ENCODE measurements at regions not wholly inside any gene's neighbourhood (a gene's known extent, or its start where the extent isn't known, plus 50 kb on each side); places are given as distances from the start of the nearest gene placed in this dataset.

DNA sequence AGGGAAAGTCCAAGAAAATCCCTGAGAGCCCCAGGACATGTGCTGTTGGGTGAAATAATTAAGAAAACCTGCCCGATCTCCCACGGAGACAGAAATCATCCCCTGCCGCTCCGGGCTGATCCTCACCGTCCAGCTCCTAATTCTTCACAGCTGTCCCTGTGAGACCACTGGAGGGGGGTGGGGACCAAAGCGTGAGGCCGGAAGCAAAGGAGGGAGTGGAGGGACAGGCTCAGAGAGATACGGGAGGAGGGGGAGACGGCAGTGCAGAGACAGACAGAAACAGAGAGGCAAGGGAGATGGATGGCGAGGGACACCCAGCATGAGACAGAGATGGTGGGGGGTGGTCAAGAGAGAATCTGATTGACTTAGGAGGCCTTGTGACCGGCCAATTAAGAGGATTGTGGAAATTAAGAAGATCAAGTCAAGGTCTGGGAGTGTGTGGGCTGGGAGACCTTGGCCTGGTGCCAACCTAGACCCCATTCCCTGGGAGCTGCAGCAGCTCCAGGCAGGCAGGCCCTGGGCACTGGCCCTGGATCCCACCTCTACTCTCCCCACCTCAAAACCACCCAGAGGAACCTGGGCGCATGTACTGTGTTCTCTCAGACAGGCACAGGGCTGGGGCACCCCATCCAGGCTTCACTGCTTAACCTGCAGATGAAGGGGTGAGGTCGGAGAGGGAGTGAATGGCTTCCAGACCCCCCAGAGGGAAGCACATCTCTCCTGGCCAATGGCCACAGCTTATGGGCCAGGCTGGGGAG is 113.2 kb upstream of the ALDH1A3 start:
- Histone ChIP-seq H3K4me1 (peaks cover 8% of the 10 kb centered on the region; the same call in 1 of the 2 replicates), H3K27me3 (peaks cover 30% of the 10 kb centered on the region; the same call in 1 of the 2 replicates), H3K4me2 (no peak overlapping the region), H3K27ac (no peak overlapping the region), H3K36me3 (no peaks in the 10 kb centered on the region), H3K9me3 (peaks cover 7% of the 10 kb centered on the region; the same call in 1 of the 2 replicates), H4K20me1 (no peaks in the 10 kb centered on the region; the same call in 1 of the 2 replicates), H3K4me3 (no peak overlapping the region), H3K9ac (no peak overlapping the region)
- no peak for TF ChIP-seq Cebpa-rat (IDR thresholded peaks at IDR 0.05)

DNA sequence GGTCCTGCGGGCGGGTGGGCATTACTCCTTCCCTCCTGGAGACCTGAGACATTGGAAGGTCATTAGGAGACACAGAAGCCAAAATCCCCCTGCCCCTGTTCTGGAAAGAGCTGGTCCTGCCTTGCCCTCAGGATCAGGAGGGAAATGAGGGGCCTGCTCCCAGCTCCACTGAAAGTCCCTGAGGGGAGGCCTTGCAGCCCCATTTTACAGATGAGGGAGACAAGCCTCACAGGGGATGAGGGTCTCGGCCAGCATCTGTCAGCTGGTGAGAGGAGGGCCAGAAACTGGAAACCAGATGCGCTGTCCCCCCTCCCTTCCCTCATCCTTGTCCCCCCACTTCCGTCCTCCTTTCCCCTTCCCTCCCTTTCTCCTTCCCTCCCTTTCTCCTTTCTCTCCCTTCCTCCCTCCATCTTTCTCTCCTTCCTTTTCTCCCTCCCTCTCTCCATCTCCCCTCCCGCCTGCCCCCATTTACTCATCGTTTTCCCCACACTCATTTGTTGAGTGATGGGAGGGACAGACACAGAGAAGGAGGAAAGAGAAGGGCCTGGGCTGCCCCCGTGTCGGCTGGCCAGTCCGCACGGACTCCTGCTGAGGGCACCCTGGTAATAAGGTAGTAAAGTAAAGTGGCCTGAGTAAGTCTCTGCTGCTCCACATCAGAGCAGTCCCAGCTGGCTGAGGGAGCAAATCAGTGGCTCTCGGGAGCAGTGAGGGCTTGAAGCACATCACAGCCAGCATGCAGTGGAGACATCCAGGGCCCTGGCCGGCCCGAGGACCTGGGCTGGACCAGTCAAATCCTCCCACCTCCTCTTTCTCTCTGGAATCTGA is 112.4 kb upstream of the ALDH1A3 start:
- peaks cover 6% of the 10 kb centered on the region; the same call in 1 of the 2 replicates for H3K4me1 ChIP-seq
- peaks cover 26% of the 10 kb centered on the region; the same call in 1 of the 2 replicates for H3K27me3 ChIP-seq
- TF ChIP-seq Cebpa-rat (IDR thresholded peaks at IDR 0.05): no peak

DNA sequence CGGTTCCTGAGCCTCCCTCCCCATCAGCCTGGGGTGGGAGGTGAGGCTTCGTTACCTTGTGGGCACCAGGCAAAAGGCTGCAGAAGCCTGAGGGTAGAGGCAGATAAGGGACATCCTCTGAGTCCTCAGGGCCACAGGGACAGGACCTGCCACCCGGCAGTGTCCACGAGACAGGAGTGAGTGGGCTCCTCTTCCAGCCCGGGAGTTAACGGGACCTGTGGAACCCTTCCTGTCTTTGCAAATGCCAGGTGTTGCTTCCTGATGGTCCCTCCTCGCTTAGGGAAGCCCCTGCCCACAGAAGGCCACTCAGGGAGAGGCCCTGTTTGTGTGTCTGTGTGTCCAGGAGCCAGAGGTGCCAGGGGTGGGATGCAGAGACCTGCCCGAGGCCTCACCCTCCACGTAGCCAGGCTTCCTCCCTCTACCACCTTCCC is 111.1 kb upstream of the ALDH1A3 start:
- peaks cover 5% of the 10 kb centered on the region; the same call in 1 of the 2 replicates for H3K4me1 ChIP-seq
- no peaks in the 10 kb centered on the region for H3K36me3 ChIP-seq
- no peak overlapping the region for H3K9ac ChIP-seq
- TF ChIP-seq Cebpa-rat (IDR thresholded peaks at IDR 0.05): no peak
- peaks cover 7% of the 10 kb centered on the region; the same call in 1 of the 2 replicates for H3K9me3 ChIP-seq
- no peak overlapping the region for H3K27ac ChIP-seq
- H3K4me3 ChIP-seq: no peak overlapping the region
- no peak overlapping the region for H3K4me2 ChIP-seq
- H3K27me3 ChIP-seq: peaks cover 26% of the 10 kb centered on the region; the same call in 1 of the 2 replicates
- no peaks in the 10 kb centered on the region; the same call in 1 of the 2 replicates for H4K20me1 ChIP-seq

More for the DNA sequence above, 112.4 kb upstream of the ALDH1A3 start:
- H3K4me2 ChIP-seq: no peak overlapping the region
- no peak overlapping the region for H3K4me3 ChIP-seq
- H3K9me3 ChIP-seq: peaks cover 7% of the 10 kb centered on the region; the same call in 1 of the 2 replicates
- H4K20me1 ChIP-seq: no peaks in the 10 kb centered on the region; the same call in 1 of the 2 replicates
- no peak overlapping the region for H3K27ac ChIP-seq
- no peaks in the 10 kb centered on the region for H3K36me3 ChIP-seq
- no peak overlapping the region for H3K9ac ChIP-seq

DNA sequence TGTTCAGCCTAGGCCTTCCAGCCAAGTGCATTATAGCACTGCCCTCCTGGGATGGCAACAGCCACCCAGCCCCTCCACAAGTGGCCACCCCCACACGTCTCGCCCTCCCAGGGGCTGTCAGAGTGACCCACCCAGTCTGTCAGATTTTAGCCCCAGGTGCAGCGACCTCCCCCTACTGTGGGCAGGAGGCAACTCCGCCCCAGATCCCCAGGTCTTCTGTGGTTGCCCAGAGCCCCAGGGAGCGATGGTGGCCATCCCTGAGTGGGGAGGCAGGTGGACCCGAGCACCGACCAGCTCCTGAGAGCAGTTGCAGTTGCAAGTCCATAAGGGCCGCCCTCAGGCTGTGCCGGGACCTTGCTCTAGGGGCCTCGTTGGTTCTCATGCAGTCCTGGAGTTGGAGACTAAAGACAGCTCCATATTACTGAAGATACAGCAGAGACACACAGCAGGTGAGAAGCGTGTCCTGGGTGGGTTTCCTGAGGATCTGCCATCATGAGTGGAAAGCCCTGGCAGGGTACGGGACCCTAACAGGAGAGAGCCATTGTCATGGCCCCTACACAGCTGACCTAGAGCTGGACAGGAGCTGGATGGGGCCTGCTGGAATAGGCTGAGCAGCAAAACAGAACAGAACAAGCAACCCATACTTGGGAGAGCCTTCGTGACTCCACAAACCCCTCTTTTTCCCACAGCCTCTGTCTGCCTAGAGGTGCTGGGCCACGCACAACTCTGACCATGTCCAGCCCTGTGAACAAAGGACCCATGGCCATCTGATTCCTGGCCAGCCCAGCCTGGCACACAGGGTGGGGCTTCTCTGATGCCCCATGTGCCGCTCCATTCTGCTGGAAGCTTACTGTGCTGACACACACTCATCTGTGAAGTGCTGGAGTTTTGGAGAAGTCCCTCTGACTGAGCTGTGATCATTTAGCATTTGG is 110.3 kb upstream of the ALDH1A3 start:
- Histone ChIP-seq H3K4me3 (no peak overlapping the region), H3K4me2 (no peak overlapping the region), H4K20me1 (no peaks in the 10 kb centered on the region; the same call in 1 of the 2 replicates), H3K27me3 (peaks cover 22% of the 10 kb centered on the region; the same call in 1 of the 2 replicates), H3K9ac (no peak overlapping the region), H3K36me3 (no peaks in the 10 kb centered on the region), H3K4me1 (no peaks in the 10 kb centered on the region), H3K27ac (no peak overlapping the region), H3K9me3 (peaks cover 7% of the 10 kb centered on the region; the same call in 1 of the 2 replicates)
- no peak for TF ChIP-seq Cebpa-rat (IDR thresholded peaks at IDR 0.05)

DNA sequence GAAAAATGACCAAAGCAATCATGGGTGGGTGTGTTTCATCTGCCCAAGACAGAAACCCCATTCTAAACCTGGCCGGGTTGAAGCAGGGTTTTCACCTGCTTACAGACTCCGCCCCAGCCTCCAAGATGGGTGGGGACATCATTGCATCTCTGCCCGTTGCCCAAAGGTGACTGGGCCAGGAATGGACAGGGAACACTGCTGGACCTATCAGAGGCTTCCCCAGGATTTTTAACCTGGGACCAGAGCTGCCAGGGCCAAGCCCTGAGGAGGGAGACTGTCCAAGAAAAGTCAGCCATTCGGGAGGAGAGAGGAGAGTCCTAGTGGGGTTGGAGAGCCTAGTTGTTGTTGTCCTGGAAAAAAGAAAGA is 109.7 kb upstream of the ALDH1A3 start:
- Histone ChIP-seq H3K27me3 (peaks cover 22% of the 10 kb centered on the region; the same call in 1 of the 2 replicates), H3K9ac (no peak overlapping the region), H3K9me3 (peaks cover 7% of the 10 kb centered on the region; the same call in 1 of the 2 replicates), H4K20me1 (no peaks in the 10 kb centered on the region; the same call in 1 of the 2 replicates), H3K4me1 (no peaks in the 10 kb centered on the region), H3K4me3 (no peak overlapping the region), H3K36me3 (no peaks in the 10 kb centered on the region), H3K27ac (no peak overlapping the region), H3K4me2 (no peak overlapping the region)
- no peak for TF ChIP-seq Cebpa-rat (IDR thresholded peaks at IDR 0.05)

DNA sequence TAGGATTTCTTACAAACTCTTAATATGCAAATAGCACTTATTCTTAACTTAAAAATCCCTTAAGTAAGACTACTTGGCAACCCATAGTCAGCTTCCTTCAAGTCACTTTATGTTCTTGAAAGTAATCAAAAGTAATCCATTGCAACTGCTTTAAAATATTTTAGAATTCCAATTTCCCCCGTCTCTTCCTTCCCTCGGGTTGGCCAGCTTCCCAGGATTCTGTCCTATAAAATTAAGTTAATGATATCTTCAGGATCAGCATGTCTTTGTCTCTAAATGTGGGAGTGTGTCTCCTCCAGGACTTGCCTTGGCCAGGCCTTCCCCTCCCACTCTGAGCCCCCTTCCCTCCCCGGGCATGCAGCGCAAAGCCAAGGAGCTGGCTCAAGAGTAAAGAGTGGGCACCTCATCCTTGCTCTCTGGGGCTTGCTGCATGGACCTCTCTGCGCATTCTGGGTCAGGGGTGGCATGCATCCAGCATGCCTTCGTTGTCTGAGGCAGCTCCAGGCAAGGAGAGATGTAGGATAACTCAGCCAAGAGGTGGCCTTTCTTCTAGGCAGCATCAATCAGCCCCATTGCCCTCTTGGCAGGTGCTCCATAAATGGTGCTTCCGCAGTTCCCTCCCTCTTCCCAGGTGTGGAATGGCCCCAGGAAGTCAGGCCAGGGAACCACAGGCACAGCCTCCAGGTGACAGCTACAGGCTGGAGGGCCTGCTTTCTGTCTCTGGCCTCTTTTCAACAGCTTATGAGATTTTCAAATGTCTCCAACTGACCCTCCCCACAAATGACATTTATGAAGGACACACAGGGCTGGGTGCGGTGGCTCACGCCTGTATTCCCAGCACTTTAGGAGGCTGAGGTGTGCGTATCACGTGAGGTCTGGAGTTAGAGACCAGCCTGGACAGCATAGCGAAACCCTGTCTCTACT is 108.7 kb upstream of the ALDH1A3 start:
- no peak for TF ChIP-seq Cebpa-rat (IDR thresholded peaks at IDR 0.05)
- no peaks in the 10 kb centered on the region for H3K4me1 ChIP-seq
- no peaks in the 10 kb centered on the region for H3K36me3 ChIP-seq
- H3K4me3 ChIP-seq: no peak overlapping the region
- H3K9me3 ChIP-seq: peaks cover 17% of the 10 kb centered on the region
- H3K27ac ChIP-seq: no peak overlapping the region
- H3K9ac ChIP-seq: no peak overlapping the region
- no peak overlapping the region for H3K4me2 ChIP-seq
- no peaks in the 10 kb centered on the region for H4K20me1 ChIP-seq
- peaks cover 17% of the 10 kb centered on the region; the same call in 1 of the 2 replicates for H3K27me3 ChIP-seq

DNA sequence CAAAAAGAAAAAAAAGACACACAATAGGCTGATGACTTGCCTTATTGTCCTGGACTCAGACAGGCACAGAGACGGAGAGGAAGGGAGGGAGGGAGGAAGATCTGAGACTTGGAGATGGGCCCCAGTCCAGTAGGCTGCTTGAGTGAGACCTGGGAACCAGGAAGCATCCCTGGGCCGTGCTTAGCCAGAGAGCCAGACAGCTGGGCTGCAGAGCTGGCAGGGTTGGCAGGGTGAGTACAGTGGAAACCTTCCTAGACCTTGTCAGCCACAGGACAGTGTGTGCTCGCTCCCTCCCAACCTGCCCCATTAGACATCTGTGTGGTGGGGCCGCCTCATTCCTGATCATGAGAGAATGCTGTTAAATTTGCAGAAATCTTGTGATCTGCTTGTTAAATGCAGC is 107.9 kb upstream of the ALDH1A3 start:
- Histone ChIP-seq H3K4me1 (no peaks in the 10 kb centered on the region), H3K27ac (no peak overlapping the region), H3K4me3 (no peak overlapping the region)

DNA sequence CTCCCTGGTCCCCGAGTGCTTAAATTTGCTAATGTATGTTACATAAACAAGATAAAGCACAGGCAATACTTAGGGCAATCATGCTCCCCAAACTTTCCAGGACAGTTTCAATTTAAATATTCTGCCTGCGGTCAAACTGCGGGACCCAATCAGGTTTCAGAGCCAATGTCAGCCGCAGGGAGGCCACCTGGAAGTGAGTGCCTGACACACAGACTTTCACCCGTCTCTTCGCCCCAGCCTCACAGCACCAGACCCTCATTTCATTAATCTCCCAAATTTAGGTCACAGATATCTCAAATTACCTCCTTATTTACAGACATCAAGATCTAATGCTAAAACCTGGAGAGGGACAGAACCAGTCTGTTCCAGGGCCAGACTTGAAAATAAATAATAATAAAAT is 107.2 kb upstream of the ALDH1A3 start:
- peaks cover 20% of the 10 kb centered on the region for H3K9me3 ChIP-seq

More for the DNA sequence above, 107.9 kb upstream of the ALDH1A3 start:
- no peaks in the 10 kb centered on the region for H3K36me3 ChIP-seq
- peaks cover 9% of the 10 kb centered on the region; the same call in 1 of the 2 replicates for H3K27me3 ChIP-seq
- H3K9me3 ChIP-seq: peaks cover 20% of the 10 kb centered on the region
- H3K9ac ChIP-seq: no peak overlapping the region
- no peaks in the 10 kb centered on the region for H4K20me1 ChIP-seq
- H3K4me2 ChIP-seq: no peak overlapping the region
- no peak for TF ChIP-seq Cebpa-rat (IDR thresholded peaks at IDR 0.05)

More for the DNA sequence above, 107.2 kb upstream of the ALDH1A3 start:
- no peak overlapping the region for H3K27ac ChIP-seq
- no peak overlapping the region for H3K9ac ChIP-seq
- H3K4me2 ChIP-seq: no peak overlapping the region
- peaks cover 9% of the 10 kb centered on the region; the same call in 1 of the 2 replicates for H3K27me3 ChIP-seq
- no peaks in the 10 kb centered on the region for H3K36me3 ChIP-seq
- no peaks in the 10 kb centered on the region for H4K20me1 ChIP-seq
- H3K4me3 ChIP-seq: no peak overlapping the region
- no peaks in the 10 kb centered on the region for H3K4me1 ChIP-seq
- TF ChIP-seq Cebpa-rat (IDR thresholded peaks at IDR 0.05): no peak

Measured in BLaER1 (cell line).